Suprapubic skin (tissue), 4 donors: ENCODE measurements at regions not wholly inside any gene's neighbourhood (a gene's known extent, or its start where the extent isn't known, plus 50 kb on each side); places are given as distances from the start of the nearest gene placed in this dataset.

Experiments
- EP300 ChIP-seq: sonication (generic); formaldehyde crosslinking; IDR thresholded peaks from one replicate; pipeline ENCODE4 v1.6.1; 2017; ENCODE audit warnings: antibody characterized with exemption
- POLR2A ChIP-seq, 2 donors: fragments of 450-650 bp; IDR thresholded peaks; one replicate each; pipeline ENCODE4 v1.6.1; 2017; ENCODE audit warnings: antibody characterized with exemption in 2 of 2, mild to moderate bottlenecking in 2 of 2, moderate library complexity in 2 of 2
- POLR2AphosphoS5 ChIP-seq, 3 donors: sonication (generic); formaldehyde crosslinking; IDR thresholded peaks; one replicate each; pipeline ENCODE4 v1.6.1; 2017; ENCODE audit warnings: antibody characterized with exemption in 3 of 3
- TF ChIP-seq, protein P1 (sequence below), 2 donors: fragments of 200-600 bp in 1 of 2; fragments of 450-650 bp in 1 of 2; sonication (generic) in 1 of 2; IDR thresholded peaks; one replicate each; pipeline ENCODE4 v1.5.1; 2016 to 2019; ENCODE audit warnings: antibody characterized with exemption in 2 of 2, mild to moderate bottlenecking in 1 of 2, moderate library complexity in 1 of 2

DNA sequence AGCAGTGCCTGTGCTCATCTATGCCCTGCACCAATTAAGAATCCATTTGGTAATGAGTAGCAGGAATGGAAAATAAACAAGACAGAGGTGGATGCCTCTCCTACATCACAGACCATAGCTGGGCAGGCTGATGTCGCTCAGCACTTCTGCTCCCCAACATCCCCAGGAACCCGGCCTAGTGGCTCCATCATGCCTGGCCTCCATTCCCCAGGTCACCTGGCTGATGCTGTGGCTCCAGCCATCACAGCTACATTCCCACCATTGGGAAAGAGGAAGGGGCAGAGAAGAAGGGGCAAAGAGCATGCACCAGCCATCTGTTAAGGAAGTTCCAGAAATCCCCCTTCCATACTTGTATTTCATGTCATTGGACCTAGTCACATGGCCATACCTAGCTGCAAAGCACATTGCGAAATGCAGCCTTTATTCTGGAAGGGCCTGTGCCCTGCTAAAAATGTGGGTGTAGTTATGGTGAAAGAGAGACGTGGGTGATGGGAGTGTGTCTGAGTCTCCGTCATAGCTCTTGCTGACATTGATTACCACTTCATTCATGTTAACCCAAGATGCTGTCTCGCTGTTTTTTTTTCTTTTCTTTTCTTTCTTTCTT is 86.1 kb upstream of the ADAMTS2 start:
- TF ChIP-seq POLR2AphosphoS5 (IDR thresholded peaks at IDR 0.05): no peak
- TF ChIP-seq, protein P1, sequence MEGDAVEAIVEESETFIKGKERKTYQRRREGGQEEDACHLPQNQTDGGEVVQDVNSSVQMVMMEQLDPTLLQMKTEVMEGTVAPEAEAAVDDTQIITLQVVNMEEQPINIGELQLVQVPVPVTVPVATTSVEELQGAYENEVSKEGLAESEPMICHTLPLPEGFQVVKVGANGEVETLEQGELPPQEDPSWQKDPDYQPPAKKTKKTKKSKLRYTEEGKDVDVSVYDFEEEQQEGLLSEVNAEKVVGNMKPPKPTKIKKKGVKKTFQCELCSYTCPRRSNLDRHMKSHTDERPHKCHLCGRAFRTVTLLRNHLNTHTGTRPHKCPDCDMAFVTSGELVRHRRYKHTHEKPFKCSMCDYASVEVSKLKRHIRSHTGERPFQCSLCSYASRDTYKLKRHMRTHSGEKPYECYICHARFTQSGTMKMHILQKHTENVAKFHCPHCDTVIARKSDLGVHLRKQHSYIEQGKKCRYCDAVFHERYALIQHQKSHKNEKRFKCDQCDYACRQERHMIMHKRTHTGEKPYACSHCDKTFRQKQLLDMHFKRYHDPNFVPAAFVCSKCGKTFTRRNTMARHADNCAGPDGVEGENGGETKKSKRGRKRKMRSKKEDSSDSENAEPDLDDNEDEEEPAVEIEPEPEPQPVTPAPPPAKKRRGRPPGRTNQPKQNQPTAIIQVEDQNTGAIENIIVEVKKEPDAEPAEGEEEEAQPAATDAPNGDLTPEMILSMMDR (IDR thresholded peaks at IDR 0.05): no peak
- no peak for TF ChIP-seq POLR2A (IDR thresholded peaks at IDR 0.05)
- no peak for TF ChIP-seq EP300
